ENCODE measurements at regions not wholly inside any gene's neighbourhood (a gene's known extent, or its start where the extent isn't known, plus 50 kb on each side); places are given as distances from the start of the nearest gene placed in this dataset.

DNA sequence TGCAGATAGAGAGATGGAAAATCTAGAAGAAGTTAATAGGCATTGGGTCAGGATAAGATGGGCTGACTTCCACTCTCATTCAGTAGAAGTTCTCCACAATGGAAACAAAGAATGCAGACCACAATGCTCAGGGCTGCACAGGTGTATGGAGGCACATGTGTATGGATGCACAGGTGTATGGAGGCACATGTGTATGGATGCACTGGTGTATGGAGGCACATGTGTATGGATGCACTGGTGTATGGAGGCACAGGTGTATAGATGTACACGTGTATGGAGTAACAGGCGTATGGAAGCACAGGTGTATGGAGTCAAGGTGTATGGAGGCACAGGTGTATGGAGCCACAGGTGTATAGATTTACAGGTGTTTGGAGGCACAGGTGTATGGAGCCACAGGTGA lies 285.7 kb upstream of the PPP2R2D start:
- DNase-seq, result no peak
- no peaks in the 10 kb centered on the region for H3K9me3 ChIP-seq
- H3K4me1 ChIP-seq, result no peaks in the 10 kb centered on the region
- no peak overlapping the region for H3K27ac ChIP-seq
- no peaks in the 10 kb centered on the region for H3K36me3 ChIP-seq
- H3K4me3 ChIP-seq (replicated peaks in 1 of 3), result no peak overlapping the region
- 90 to 91% methylated on average over 2 of the region's 2 CpGs for WGBS, 2 donors
- TF ChIP-seq, protein P1, sequence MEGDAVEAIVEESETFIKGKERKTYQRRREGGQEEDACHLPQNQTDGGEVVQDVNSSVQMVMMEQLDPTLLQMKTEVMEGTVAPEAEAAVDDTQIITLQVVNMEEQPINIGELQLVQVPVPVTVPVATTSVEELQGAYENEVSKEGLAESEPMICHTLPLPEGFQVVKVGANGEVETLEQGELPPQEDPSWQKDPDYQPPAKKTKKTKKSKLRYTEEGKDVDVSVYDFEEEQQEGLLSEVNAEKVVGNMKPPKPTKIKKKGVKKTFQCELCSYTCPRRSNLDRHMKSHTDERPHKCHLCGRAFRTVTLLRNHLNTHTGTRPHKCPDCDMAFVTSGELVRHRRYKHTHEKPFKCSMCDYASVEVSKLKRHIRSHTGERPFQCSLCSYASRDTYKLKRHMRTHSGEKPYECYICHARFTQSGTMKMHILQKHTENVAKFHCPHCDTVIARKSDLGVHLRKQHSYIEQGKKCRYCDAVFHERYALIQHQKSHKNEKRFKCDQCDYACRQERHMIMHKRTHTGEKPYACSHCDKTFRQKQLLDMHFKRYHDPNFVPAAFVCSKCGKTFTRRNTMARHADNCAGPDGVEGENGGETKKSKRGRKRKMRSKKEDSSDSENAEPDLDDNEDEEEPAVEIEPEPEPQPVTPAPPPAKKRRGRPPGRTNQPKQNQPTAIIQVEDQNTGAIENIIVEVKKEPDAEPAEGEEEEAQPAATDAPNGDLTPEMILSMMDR (IDR thresholded peaks at IDR 0.05), result no peak
- no peak for TF ChIP-seq POLR2A (IDR thresholded peaks at IDR 0.05)
- intact Hi-C loops (cut with DNase I), result no loop called here
- H3K27me3 ChIP-seq, result no peaks in the 10 kb centered on the region

DNA sequence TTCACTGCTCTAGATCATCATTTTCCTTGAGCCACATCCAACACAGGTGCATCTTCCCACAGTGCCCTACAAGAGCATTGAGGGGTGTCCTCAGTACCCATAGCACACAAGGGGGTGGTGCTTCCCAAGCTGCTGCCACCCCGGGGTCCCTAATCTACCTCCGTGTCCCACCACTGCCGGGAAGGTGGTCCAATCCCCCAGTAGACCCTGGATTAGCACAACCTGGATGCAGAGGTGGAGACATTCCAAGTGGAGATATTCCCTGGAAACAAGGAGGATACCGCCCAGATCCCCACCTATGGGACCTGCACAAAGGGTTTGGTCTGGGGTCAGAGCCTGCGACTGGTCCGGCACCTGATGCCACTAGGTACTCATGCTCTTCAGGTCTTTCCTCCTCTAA lies 284.8 kb upstream of the PPP2R2D start:
- Histone ChIP-seq H3K4me1 (no peaks in the 10 kb centered on the region), H3K4me3 (replicated peaks in 1 of 3) (no peak overlapping the region), H3K27ac (no peak overlapping the region), H3K9me3 (no peaks in the 10 kb centered on the region), H3K27me3 (no peaks in the 10 kb centered on the region), H3K36me3 (no peaks in the 10 kb centered on the region)
- TF ChIP-seq, protein P1 (IDR thresholded peaks at IDR 0.05), result no peak
- no peak for TF ChIP-seq POLR2A (IDR thresholded peaks at IDR 0.05)
- intact Hi-C loops (cut with DNase I), result no loop called here
- DNase-seq, result no peak
- 97 to 99% methylated on average over 6 of the region's 6 CpGs for WGBS, 2 donors

DNA sequence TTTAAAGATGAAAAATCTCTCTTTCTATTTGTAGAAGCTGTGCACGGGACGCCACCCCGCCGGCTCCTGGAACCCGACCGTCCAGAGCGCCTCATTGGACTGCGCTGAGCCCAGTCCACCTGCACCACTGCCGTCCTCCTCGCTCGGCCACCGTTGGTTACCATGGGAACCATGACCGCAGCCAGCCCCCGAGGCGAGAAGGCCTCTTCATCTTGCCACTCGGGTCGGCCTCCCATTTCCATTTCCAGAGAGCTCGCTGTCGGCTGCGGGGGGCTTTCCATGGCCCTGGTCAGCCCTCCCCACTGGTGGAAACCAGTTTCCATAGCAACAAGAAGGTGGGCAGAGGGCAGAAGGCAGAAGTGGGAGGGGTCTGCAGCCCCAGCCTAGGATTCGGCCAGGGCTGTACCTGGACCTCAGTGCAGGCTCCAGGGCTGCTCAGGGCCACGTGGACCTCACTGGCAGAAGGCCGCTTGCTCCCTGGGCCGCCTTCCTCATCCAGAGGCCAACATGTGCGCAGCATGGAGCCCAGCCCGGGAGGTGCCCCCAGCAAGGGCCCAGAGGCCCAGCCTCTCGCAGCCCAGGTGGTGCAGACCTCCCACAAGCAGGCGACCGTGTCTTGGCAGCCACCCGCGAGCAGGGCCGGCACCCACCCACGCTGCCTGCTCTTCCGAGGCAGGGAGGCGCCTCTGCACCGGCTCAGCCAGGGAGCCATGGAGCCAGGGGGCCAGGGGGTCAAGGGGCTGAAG lies 283.5 kb upstream of the PPP2R2D start:
- Histone ChIP-seq H3K27me3 (no peaks in the 10 kb centered on the region), H3K4me1 (no peaks in the 10 kb centered on the region), H3K27ac (no peak overlapping the region), H3K36me3 (no peaks in the 10 kb centered on the region), H3K9me3 (no peaks in the 10 kb centered on the region), H3K4me3 (replicated peaks in 1 of 3) (no peak overlapping the region)
- intact Hi-C loops (cut with DNase I), result no loop called here
- 63 to 73% methylated on average over 22 to 23 of the region's 36 CpGs for whole genome bisulfite sequencing, 2 donors
- TF ChIP-seq POLR2A (IDR thresholded peaks at IDR 0.05), result no peak
- TF ChIP-seq, protein P1 (IDR thresholded peaks at IDR 0.05), result no peak
- DNase-seq, result no peak

DNA sequence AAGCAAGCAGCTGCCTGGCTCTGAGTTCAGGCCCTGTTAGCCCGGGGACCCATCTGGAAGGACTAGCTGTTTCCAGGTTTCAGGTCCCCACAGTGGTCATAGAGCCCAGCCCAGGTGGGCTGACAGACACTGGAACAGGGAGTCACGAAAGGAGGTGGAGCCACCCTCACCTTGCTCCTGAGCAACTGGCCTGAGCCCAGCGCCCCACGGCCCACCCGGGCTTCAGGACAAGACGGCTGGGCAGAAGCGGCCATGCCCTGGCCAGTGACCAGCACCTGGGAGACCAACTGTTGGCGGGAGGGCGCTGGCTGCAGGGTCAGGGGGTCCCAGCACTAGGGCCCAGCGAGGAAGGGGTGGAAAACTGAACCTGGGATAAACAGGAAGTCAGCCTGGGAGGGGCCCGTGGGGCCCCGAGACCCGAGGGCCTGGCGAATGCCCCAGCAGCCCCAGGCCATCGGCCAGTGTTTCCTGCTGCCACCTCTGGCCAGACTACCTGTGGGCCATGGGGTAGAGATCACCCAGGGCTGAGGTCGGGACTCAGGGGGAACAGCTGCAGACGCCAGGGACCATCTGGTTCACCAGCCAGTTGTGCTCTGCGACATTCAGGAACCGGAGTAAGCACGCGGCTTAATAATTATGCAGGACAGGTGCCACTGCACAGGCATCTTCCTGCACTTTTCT lies 282.1 kb upstream of the PPP2R2D start:
- H3K27me3 ChIP-seq, result no peaks in the 10 kb centered on the region
- no peaks in the 10 kb centered on the region for H3K36me3 ChIP-seq
- TF ChIP-seq, protein P1 (IDR thresholded peaks at IDR 0.05), result no peak
- no peak for TF ChIP-seq POLR2A (IDR thresholded peaks at IDR 0.05)
- no peaks in the 10 kb centered on the region for H3K9me3 ChIP-seq
- intact Hi-C loops (cut with DNase I), result no loop called here
- H3K27ac ChIP-seq, result no peak overlapping the region
- DNase-seq, result peak in 1 of 2 donors; percentile 8
- no peak overlapping the region for H3K4me3 ChIP-seq (replicated peaks in 1 of 3)
- 77 to 89% methylated on average over 9 to 21 of the region's 21 CpGs for WGBS, 2 donors
- H3K4me1 ChIP-seq, result no peaks in the 10 kb centered on the region

DNA sequence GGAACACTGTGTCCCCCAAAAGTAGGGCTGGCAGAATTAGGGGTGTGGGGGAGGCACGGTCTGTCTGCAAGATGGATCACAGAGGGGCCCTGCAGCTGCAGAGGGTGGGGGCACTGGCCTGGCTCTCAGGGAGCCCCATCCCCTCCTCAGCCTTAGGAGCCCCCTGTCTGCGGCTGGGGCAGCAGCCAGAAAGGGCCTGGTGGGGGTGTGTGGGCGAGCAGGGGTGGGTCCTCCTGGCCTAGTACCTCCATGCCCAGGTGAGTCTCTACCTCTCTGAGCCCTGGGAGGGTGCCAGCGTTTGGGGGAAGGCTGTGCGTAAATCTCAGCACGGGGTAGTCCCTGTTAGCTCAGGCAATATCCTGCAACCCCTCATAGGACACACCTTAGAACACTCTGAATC lies 280.5 kb upstream of the PPP2R2D start:
- Histone ChIP-seq H3K27ac (no peak overlapping the region), H3K36me3 (no peaks in the 10 kb centered on the region), H3K4me1 (no peaks in the 10 kb centered on the region), H3K4me3 (replicated peaks in 1 of 3) (no peak overlapping the region), H3K27me3 (no peaks in the 10 kb centered on the region), H3K9me3 (no peaks in the 10 kb centered on the region)
- TF ChIP-seq POLR2A (IDR thresholded peaks at IDR 0.05), result no peak
- TF ChIP-seq, protein P1 (IDR thresholded peaks at IDR 0.05), result no peak
- intact Hi-C loops (cut with DNase I), result no loop called here
- DNase-seq, result no peak
- WGBS, 2 donors, result 75 to 77% methylated on average over 2 to 5 of the region's 6 CpGs

Measured in thyroid gland (tissue), 4 donors.